Smooth muscle cell (in vitro differentiated cells): ENCODE measurements at regions not wholly inside any gene's neighbourhood (a gene's known extent, or its start where the extent isn't known, plus 50 kb on each side); places are given as distances from the start of the nearest gene placed in this dataset.

ENCODE experiments used
- DNase-seq: peaks from one replicate; lab custom pipeline; 2025; ENCODE audit not compliant: unreplicated experiment; lab: John Stamatoyannopoulos, UW
- H2AFZ ChIP-seq: fragments of 200-600 bp; sonication (generic); 2 replicates; pipeline ENCODE4 v1.6.0; 2016; ENCODE audit warnings: antibody characterized with exemption, low read depth, mild to moderate bottlenecking
- H3F3A ChIP-seq: fragments of 200-600 bp; sonication (generic); 2 replicates; pipeline ENCODE4 v1.6.0; 2017; ENCODE audit warnings: antibody characterized with exemption, low read depth
- H3K27ac ChIP-seq: fragments of 200-600 bp; sonication (generic); 2 replicates; pipeline ENCODE4 v1.5.1; 2016; ENCODE audit warnings: low read depth, mild to moderate bottlenecking
- H3K27me3 ChIP-seq: fragments of 200-600 bp; sonication (generic); 2 replicates; pipeline ENCODE4 v1.6.1; 2016; ENCODE audit warnings: low read depth, mild to moderate bottlenecking
- H3K36me3 ChIP-seq: fragments of 200-600 bp; sonication (generic); 2 replicates; pipeline ENCODE4 v1.5.1; 2016; ENCODE audit warnings: low read depth
- H3K4me1 ChIP-seq: fragments of 200-600 bp; sonication (generic); 2 replicates; pipeline ENCODE4 v1.5.1; 2016; ENCODE audit warnings: low read depth
- H3K4me2 ChIP-seq: fragments of 200-600 bp; sonication (generic); 2 replicates; pipeline ENCODE4 v1.6.0; 2016; ENCODE audit warnings: mild to moderate bottlenecking
- H3K4me3 ChIP-seq: fragments of 200-600 bp; sonication (generic); 2 replicates; pipeline ENCODE4 v1.5.1; 2016; ENCODE audit warnings: mild to moderate bottlenecking
- H3K79me2 ChIP-seq: fragments of 200-600 bp; sonication (generic); 2 replicates; pipeline ENCODE4 v1.6.0; 2016; ENCODE audit warnings: low read depth, mild to moderate bottlenecking
- H3K9ac ChIP-seq: fragments of 200-600 bp; sonication (generic); 2 replicates; pipeline ENCODE4 v1.6.0; 2016; ENCODE audit warnings: low read depth
- H3K9me3 ChIP-seq: fragments of 200-600 bp; sonication (generic); replicated peaks from 2 replicates; pipeline ENCODE4 v1.5.1; 2016; ENCODE audit warnings: low read depth
- H4K20me1 ChIP-seq: fragments of 200-600 bp; sonication (generic); 2 replicates; pipeline ENCODE4 v1.6.0; 2016; ENCODE audit warnings: low read depth
- CTCF ChIP-seq: fragments of 200-600 bp; sonication (generic); IDR thresholded peaks from 2 replicates; pipeline ENCODE4 v1.5.1; 2017; ENCODE audit warnings: borderline replicate concordance, mild to moderate bottlenecking, antibody characterized with exemption; ENCODE audit not compliant: insufficient read depth, poor library complexity, severe bottlenecking
- WGBS: methylation state at CpG from one replicate; pipeline ENCODE4 v1.1.7; 2016; ENCODE audit warnings: low lambda C conversion rate; 5-methylcytosine and 5-hydroxymethylcytosine counted together

DNA sequence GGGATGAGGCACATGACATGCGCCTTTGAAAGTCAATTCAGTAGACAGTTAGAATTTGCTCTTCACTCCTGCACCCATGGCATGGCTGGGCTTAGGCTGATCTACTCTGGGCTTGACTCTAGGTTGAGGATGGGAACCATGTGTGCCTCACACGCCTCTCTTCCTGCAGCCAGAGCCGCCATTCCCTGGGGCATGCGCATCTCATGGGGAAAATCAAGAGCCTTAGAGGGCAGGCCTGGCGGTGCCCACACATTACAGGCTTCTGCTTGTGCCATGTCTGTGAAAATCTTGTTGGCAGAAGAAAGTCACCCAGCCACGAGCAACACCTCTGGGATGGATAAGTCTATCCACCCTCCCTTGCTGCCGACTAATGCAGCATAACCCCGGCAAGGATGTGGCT lies 808.5 kb downstream of the CDH9 start:
- no peaks in the 10 kb centered on the region for H3K79me2 ChIP-seq
- H3K4me1 ChIP-seq, result no peaks in the 10 kb centered on the region
- no peak for DNase-seq
- H3K36me3 ChIP-seq, result no peaks in the 10 kb centered on the region
- H3K27me3 ChIP-seq, result no peaks in the 10 kb centered on the region
- H3K9ac ChIP-seq, result no peak overlapping the region
- WGBS, result 88% methylated on average over 8 of the region's 8 CpGs
- H3K4me3 ChIP-seq, result no peak overlapping the region
- no peaks in the 10 kb centered on the region for H4K20me1 ChIP-seq
- H3K27ac ChIP-seq, result no peak overlapping the region
- no peak for TF ChIP-seq CTCF
- no peak overlapping the region for H3K4me2 ChIP-seq
- H3F3A ChIP-seq, result no peaks in the 10 kb centered on the region
- H3K9me3 ChIP-seq, result no peaks in the 10 kb centered on the region
- no peak overlapping the region for H2AFZ ChIP-seq

GRCh38 chr5:26227245-26227644 lies 811.1 kb downstream of the CDH9 start:
- H3K4me1 ChIP-seq, result no peaks in the 10 kb centered on the region
- no peak overlapping the region for H3K4me2 ChIP-seq
- no peaks in the 10 kb centered on the region for H3K79me2 ChIP-seq
- no peaks in the 10 kb centered on the region for H3K36me3 ChIP-seq
- no peaks in the 10 kb centered on the region for H3K9me3 ChIP-seq
- 77% methylated on average over 6 of the region's 6 CpGs for WGBS
- H3F3A ChIP-seq, result no peaks in the 10 kb centered on the region
- no peaks in the 10 kb centered on the region for H4K20me1 ChIP-seq
- H3K27ac ChIP-seq, result no peak overlapping the region
- no peak for TF ChIP-seq CTCF
- no peaks in the 10 kb centered on the region for H3K27me3 ChIP-seq
- no peak overlapping the region for H3K9ac ChIP-seq
- H3K4me3 ChIP-seq, result no peak overlapping the region
- no peak for DNase-seq
- H2AFZ ChIP-seq, result no peak overlapping the region

DNA sequence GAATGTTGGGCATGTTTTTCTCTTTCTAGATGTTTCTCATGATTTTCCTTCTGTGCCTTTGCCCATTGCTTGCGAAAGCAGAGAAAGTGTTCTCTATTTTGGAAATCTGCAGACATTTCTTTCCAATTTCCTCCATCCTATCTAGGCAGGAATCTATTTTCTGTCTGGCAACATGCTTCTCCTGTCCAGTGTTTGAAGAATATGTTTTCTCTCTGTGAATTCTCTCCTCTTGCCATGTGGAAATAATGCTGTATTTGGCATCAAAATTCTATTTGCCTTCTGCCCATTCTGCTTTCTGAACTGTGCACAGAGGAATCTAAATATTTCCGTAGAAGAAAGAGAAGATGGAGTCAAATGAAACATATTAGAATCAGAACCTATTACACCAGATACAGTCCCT lies 833.3 kb downstream of the CDH9 start:
- Histone ChIP-seq H3K36me3 (no peaks in the 10 kb centered on the region), H3K4me2 (no peak overlapping the region), H3K27ac (no peak overlapping the region), H3K27me3 (no peaks in the 10 kb centered on the region), H3K79me2 (no peaks in the 10 kb centered on the region), H3K9ac (no peak overlapping the region), H3F3A (no peaks in the 10 kb centered on the region), H3K9me3 (no peaks in the 10 kb centered on the region), H4K20me1 (no peaks in the 10 kb centered on the region), H3K4me1 (no peaks in the 10 kb centered on the region), H3K4me3 (no peak overlapping the region), H2AFZ (no peak overlapping the region)
- no peak for DNase-seq
- no peak for TF ChIP-seq CTCF
- 93% methylated on average over 2 of the region's 2 CpGs for WGBS

DNA sequence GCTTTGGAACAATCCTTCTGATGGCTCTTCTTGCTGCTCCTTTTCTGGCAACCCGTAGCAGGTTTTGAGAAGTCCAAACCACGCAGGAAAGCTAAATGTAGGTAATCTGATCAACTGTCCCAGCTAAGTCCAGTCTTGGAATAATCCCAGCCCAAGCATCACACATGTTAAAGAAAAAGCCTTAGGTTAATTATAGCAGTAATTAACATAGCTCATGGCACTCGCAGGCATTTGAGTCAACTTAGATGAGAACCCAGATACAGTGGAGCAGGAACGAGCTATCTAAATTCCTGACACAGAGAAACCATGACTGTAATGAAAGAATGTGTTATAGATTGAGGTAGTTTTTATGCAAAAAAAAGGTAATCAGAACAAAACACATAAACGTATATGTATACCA lies 844.8 kb downstream of the CDH9 start:
- Histone ChIP-seq H3K79me2 (no peaks in the 10 kb centered on the region), H4K20me1 (no peaks in the 10 kb centered on the region), H3K36me3 (no peaks in the 10 kb centered on the region), H3K4me3 (no peak overlapping the region), H3K9me3 (no peaks in the 10 kb centered on the region), H3K4me1 (no peaks in the 10 kb centered on the region), H3K27ac (no peak overlapping the region), H2AFZ (no peak overlapping the region), H3F3A (no peaks in the 10 kb centered on the region), H3K27me3 (no peaks in the 10 kb centered on the region), H3K4me2 (no peak overlapping the region), H3K9ac (no peak overlapping the region)
- WGBS, result 62% methylated on average over 5 of the region's 5 CpGs
- no peak for DNase-seq
- no peak for TF ChIP-seq CTCF
